Immature natural killer cell (primary cell): ENCODE measurements at regions not wholly inside any gene's neighbourhood (a gene's known extent, or its start where the extent isn't known, plus 50 kb on each side); places are given as distances from the start of the nearest gene placed in this dataset.

Experiments
- DNase-seq, 3 donors: peaks; one replicate each; pipeline ENCODE4 v3.0.0; 2022; ENCODE audit warnings: mixed read lengths in 1 of 3
- H3K27ac Mint-ChIP-seq, 6 donors: one replicate each; pipeline ENCODE4 v1.8.0; 2020; ENCODE audit warnings: mixed read lengths in 6 of 6, mild to moderate bottlenecking in 5 of 6, inconsistent platforms in 4 of 6, moderate library complexity in 3 of 6
- H3K27me3 Mint-ChIP-seq, 3 donors: one replicate each; pipeline ENCODE4 v1.8.0; 2020 to 2021; ENCODE audit warnings: low read depth in 3 of 3, mild to moderate bottlenecking in 3 of 3, mixed read lengths in 3 of 3, moderate library complexity in 3 of 3, inconsistent platforms in 1 of 3
- H3K36me3 Mint-ChIP-seq, 3 donors: one replicate each; pipeline ENCODE4 v1.8.0; 2020; ENCODE audit warnings: mixed read lengths in 3 of 3, inconsistent platforms in 2 of 3, mild to moderate bottlenecking in 2 of 3
- H3K4me1 Mint-ChIP-seq, 2 donors: one replicate each; pipeline ENCODE4 v1.8.0; 2020; ENCODE audit warnings: inconsistent platforms in 2 of 2, mild to moderate bottlenecking in 2 of 2, mixed read lengths in 2 of 2, moderate library complexity in 1 of 2
- H3K4me3 Mint-ChIP-seq, 5 donors: one replicate each; pipeline ENCODE4 v1.8.0; 2020; ENCODE audit warnings: mild to moderate bottlenecking in 5 of 5, mixed read lengths in 5 of 5, inconsistent platforms in 3 of 5, moderate library complexity in 3 of 5
- H3K9me3 Mint-ChIP-seq, 6 donors: one replicate each; pipeline ENCODE4 v1.8.0; 2020; ENCODE audit warnings: mild to moderate bottlenecking in 6 of 6, mixed read lengths in 6 of 6, inconsistent platforms in 4 of 6, moderate library complexity in 3 of 6

DNA sequence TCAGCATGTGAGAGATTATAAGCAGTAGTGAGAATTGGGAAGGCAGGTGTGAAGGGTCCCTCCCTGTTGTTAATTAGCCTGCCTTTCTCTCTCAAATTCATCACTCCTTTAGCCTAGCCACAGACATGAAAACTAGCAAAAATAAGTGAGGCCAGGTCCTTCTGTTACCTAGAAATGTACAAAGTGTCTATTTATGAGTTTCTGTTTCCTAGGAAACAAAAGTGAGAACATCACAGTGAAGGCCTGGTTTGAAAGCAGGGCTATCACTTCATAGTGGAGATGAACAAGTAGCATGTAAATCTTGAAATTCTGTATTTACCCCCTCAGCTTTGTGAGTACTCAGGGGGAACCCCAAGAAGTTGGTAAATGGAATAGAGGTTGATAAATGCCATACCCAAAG is 78.2 kb upstream of the UMPS start:
- peak overlapping the region; percentile 23 to 63 (median 54) for H3K4me3 Mint-ChIP-seq
- H3K9me3 Mint-ChIP-seq, result no peaks in the 10 kb centered on the region
- DNase-seq, result peak; percentile 50 to 75 (median 57)
- H3K36me3 Mint-ChIP-seq, result peaks cover 0 to 6% (median 0%) of the 10 kb centered on the region in 3 donors
- H3K27me3 Mint-ChIP-seq, result peaks cover 2 to 11% (median 7%) of the 10 kb centered on the region in 3 donors
- H3K27ac Mint-ChIP-seq, result peak overlapping the region; percentile 35 to 90 (median 84)
- H3K4me1 Mint-ChIP-seq, result peaks cover 48 to 65% of the 10 kb centered on the region in 2 donors

DNA sequence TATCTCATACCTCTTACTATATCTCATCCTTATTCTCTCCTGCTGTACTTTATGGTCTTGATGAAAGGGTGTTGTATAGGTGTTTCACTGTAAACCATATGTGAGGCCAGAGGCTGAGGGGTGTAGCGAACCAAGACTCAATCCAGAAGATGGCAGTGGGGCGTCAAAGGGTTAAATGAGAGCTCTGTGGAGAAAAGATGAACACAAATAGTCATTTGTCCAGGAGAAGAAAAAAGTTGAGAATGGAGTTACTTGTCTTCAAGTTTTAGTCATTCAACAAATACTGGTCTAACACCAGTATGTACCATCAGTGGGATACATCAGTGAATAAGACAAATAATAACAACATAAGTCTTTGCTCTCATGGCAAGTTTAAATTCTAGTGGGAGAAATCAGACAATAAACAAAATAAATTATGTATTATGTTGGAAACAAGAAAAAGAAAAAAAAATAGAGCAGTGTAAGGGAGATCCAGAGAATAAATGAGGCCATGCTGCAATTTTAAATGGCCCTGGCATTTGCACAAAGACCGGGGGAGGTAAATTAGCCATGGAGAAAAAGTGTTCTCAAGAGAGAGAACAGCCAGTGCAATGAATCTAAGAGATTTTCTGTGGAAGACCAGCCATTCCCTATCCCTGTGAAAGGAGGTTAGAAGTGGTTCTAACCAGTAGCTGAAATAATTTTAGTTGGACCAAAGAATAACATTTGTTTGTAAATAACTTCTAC is 77.0 kb upstream of the UMPS start:
- Mint-ChIP-seq H3K27ac (peak overlapping the region in 5 of 6 donors; percentile 63 to 89 (median 79)), H3K36me3 (no peaks in the 10 kb centered on the region), H3K4me1 (peaks cover 60 to 77% of the 10 kb centered on the region in 2 donors), H3K27me3 (peaks cover 5 to 7% (median 6%) of the 10 kb centered on the region in 3 donors), H3K4me3 (peak overlapping the region in 2 of 5 donors; percentile 3 to 7), H3K9me3 (no peaks in the 10 kb centered on the region)
- no peak for DNase-seq

DNA sequence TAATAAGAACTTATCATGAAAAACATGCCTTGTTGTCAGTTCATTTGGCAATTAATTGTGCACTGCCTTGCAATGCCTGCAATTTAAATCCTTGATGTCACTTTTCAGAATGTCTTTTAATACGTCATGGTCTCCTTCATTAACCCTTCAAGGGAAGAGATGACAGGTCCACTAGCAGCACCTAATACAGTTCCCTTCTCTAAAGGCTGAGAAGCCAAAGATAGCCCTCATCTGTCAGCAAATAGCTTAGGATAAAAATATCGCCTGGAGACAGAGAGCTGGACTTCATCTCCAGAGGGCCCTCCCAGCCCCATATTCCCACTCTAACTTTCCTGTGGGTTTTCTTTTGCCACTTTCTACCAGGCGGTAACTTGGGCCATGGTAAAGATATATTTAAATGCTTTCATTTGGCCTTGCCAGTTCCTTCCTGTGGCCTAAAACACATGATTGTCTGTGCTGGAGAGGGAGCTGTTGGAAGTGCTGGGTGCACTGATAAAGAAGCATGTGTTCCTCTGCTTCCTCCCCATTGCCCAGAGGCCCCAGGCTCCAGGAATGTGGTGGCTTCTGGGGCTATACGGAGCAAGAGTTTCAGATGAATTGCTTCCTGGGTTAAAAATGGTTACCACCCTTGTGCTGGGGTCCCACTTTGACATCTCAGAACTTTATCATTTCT is 76.3 kb upstream of the UMPS start:
- Mint-ChIP-seq H3K27ac (peak overlapping the region in 3 of 6 donors; percentile 31 to 89 (median 79)), H3K36me3 (no peaks in the 10 kb centered on the region), H3K4me1 (peaks cover 67 to 84% of the 10 kb centered on the region in 2 donors), H3K4me3 (no peak overlapping the region), H3K9me3 (no peaks in the 10 kb centered on the region), H3K27me3 (peaks cover 5 to 8% (median 6%) of the 10 kb centered on the region in 3 donors)
- no peak for DNase-seq

DNA sequence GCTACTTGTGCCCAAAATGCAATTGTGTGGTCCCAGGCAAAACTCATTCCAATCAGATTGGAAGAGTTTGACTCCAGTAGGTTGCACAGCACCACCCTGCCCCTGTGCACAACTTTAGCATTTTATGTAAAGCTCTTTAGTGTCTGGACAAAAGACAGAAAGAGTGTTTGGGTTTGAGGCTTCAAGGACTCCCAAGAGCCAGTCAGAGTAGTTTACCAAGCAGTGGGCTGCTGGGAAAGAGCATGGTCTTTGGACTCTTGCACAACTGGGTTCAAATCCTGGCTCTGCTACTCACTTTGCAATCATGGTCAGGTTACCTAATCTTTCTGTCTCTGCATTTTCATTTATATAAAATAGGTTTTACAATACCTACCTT is 75.8 kb upstream of the UMPS start:
- Mint-ChIP-seq H3K27ac (peak overlapping the region in 1 of 6 donors; percentile 62), H3K36me3 (no peaks in the 10 kb centered on the region), H3K4me1 (peaks cover 73 to 90% of the 10 kb centered on the region in 2 donors), H3K4me3 (no peak overlapping the region), H3K9me3 (no peaks in the 10 kb centered on the region), H3K27me3 (peaks cover 2 to 8% (median 6%) of the 10 kb centered on the region in 3 donors)
- no peak for DNase-seq

DNA sequence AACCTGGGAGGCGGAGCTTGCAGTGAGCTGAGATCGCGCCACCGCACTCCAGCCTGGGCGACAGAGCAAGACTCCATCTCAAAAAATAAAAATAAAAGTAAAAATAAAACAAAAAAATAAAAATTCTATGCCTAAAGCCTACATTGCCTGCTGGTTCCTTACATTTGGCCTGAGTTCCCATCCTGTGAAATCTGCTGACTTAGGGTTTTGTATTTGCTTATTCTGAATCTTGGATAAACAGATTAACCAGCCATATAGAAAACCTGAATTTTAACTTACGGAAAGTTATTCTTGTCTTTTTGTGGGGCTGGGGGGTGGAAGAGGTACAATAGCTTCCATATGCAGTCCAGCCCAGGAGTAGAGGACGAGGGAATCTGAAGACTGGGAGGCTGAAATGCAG is 73.7 kb upstream of the UMPS start:
- DNase-seq, result no peak
- Mint-ChIP-seq H3K36me3 (peaks cover 0 to 3% (median 0%) of the 10 kb centered on the region in 3 donors), H3K9me3 (no peaks in the 10 kb centered on the region), H3K4me3 (no peak overlapping the region), H3K27me3 (peaks cover 6 to 8% (median 7%) of the 10 kb centered on the region in 3 donors), H3K4me1 (peaks cover 63 to 72% of the 10 kb centered on the region in 2 donors), H3K27ac (peak overlapping the region in 1 of 6 donors; percentile 49)

DNA sequence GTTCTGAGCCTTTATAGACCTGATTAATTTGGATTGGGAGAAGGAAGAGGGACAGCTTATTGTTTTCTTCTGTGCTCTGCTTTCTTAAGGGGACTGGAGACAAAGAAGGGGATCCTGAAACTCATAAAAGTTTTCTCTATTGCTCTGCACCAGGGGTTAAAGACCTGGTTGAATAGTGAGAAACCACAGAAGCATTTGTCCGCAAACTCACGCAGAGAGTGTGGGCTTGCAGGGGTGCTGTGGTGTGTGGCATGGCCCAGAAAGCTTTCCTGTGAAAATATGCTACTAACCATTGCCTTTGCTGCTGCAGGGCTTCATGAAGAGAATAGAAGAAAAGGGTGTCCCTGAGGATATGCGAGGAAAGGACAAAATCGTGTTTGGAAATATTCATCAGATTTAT is 73.1 kb upstream of the UMPS start:
- peak; percentile 54 to 62 (median 60) for DNase-seq

DNA sequence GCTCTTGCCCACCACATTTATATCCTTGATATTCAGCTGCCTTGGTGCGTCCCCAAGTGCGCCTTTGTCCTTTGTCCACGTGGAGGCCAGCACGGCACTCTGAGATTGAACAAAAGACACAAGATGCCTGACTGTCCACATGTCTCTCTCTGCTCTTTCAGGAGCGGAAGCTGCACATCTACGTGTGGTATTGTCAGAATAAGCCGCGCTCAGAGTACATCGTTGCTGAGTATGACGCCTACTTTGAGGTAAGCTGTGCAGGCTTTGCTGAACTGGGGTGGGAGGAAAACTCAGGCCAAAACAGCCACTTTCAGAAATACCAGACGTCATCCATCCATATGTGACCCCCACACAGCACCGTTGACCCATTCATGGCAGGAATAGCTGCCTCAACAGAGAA is 72.0 kb upstream of the UMPS start:
- H3K27ac Mint-ChIP-seq, result peak overlapping the region; percentile 73 to 98 (median 95)
- H3K27me3 Mint-ChIP-seq, result peaks cover 5 to 12% (median 7%) of the 10 kb centered on the region in 3 donors
- peaks cover 0 to 3% (median 0%) of the 10 kb centered on the region in 3 donors for H3K36me3 Mint-ChIP-seq
- H3K4me3 Mint-ChIP-seq, result peak overlapping the region; percentile 64 to 84 (median 79)
- peaks cover 46 to 56% of the 10 kb centered on the region in 2 donors for H3K4me1 Mint-ChIP-seq
- H3K9me3 Mint-ChIP-seq, result no peaks in the 10 kb centered on the region
- peak in 2 of 3 donors; percentile 35 to 36 for DNase-seq

More for the DNA sequence above, 73.1 kb upstream of the UMPS start:
- H3K4me3 Mint-ChIP-seq, result peak overlapping the region; percentile 5 to 84 (median 64)
- H3K9me3 Mint-ChIP-seq, result no peaks in the 10 kb centered on the region
- H3K27me3 Mint-ChIP-seq, result peaks cover 5 to 10% (median 8%) of the 10 kb centered on the region in 3 donors
- H3K4me1 Mint-ChIP-seq, result peaks cover 57 to 66% of the 10 kb centered on the region in 2 donors
- peaks cover 0 to 3% (median 0%) of the 10 kb centered on the region in 3 donors for H3K36me3 Mint-ChIP-seq
- peak overlapping the region in 5 of 6 donors; percentile 14 to 98 (median 64) for H3K27ac Mint-ChIP-seq

DNA sequence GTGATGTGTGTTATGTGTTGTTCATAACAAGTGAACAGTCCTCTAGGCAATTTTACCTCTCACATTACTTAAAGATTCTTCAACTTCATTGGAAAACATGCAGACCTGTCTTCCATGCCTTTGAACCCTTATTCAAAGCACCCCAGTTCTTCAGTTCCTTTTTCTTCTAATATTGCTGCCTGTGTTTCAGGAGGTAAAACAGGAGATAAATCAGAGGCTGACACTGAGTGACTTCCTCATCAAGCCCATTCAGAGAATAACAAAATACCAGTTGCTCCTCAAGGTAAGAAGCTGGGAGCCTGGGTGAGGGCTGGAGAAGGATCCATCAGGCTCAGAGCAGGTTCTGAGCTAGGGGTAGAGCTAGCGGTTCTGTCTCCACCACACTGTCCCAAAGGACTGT is 71.1 kb upstream of the UMPS start:
- Mint-ChIP-seq H3K4me3 (no peak overlapping the region), H3K36me3 (peaks cover 0 to 3% (median 0%) of the 10 kb centered on the region in 3 donors), H3K27ac (peak overlapping the region in 4 of 6 donors; percentile 68 to 96 (median 84)), H3K9me3 (no peaks in the 10 kb centered on the region), H3K4me1 (peaks cover 42 to 47% of the 10 kb centered on the region in 2 donors), H3K27me3 (peaks cover 5 to 18% (median 9%) of the 10 kb centered on the region in 3 donors)
- no peak for DNase-seq

DNA sequence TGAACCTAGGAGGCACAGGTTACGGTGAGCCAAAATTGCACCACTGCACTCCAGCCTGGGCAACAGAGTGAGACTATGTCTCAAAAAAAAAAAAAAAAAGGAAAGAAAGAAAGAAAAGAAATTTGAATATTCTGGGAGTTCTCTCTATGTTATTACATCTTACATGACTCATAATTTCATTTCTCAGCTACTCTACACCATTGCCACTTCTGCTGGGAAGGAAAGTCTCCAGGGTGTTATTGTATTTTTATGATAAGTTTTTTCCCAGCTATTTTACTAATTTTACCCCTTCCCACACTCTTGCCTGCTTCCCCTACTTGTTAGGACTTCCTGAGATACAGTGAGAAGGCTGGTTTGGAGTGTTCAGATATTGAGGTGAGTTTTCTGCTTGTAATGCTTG is 69.7 kb upstream of the UMPS start:
- Mint-ChIP-seq H3K27ac (peak overlapping the region in 2 of 6 donors; percentile 13 to 61), H3K27me3 (peaks cover 5 to 18% (median 9%) of the 10 kb centered on the region in 3 donors), H3K9me3 (no peaks in the 10 kb centered on the region), H3K4me3 (no peak overlapping the region), H3K36me3 (peaks cover 0 to 3% (median 0%) of the 10 kb centered on the region in 3 donors), H3K4me1 (peaks cover 36 to 41% of the 10 kb centered on the region in 2 donors)
- DNase-seq, result no peak

DNA sequence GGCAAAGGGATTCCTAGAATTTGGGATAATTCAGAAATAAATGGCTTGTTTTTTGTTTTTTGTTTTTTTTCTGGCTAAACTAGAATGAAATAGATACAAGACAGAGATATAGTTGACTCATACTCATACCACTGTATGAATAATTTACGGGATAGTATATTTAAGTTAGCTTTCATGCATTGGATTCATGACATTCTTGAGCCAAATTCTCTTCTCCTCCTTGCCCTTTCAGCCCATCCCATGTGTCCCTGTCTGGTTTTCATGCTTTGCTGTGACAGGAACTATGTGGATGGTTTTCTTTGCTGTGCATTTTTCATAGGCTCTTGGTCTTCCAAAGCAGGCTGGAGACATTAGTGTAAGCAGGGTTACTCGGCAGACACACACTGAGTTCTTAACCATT is 66.6 kb upstream of the UMPS start:
- Mint-ChIP-seq H3K36me3 (peaks cover 0 to 3% (median 0%) of the 10 kb centered on the region in 3 donors), H3K9me3 (no peaks in the 10 kb centered on the region), H3K27me3 (peaks cover 2 to 16% (median 2%) of the 10 kb centered on the region in 3 donors), H3K4me3 (no peak overlapping the region), H3K27ac (peak overlapping the region in 1 of 6 donors; percentile 32), H3K4me1 (peaks cover 32 to 33% of the 10 kb centered on the region in 2 donors)
- DNase-seq, result no peak

DNA sequence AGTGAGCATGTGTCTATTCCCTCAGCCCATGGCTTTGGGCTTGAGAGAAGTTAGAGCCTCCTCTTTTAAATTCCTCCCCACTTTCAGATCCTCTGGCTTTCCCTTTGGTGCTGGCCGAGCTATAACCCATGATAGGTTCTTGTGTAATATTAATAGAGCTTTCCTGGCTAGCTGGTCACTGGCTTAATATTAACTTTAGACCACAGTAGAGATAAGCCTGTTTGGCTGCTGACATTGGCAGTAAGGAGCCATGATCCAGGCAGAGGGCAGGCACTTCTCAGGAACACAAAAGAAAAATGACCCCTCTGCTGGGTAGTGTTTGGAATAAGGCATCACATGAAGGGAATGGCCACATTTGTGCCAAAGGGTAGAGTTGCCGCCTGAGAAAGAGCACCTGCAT is 65.4 kb upstream of the UMPS start:
- Mint-ChIP-seq H3K27me3 (peaks cover 2 to 16% (median 2%) of the 10 kb centered on the region in 3 donors), H3K4me3 (no peak overlapping the region), H3K9me3 (no peaks in the 10 kb centered on the region), H3K27ac (no peak overlapping the region), H3K4me1 (peaks cover 23 to 31% of the 10 kb centered on the region in 2 donors), H3K36me3 (peaks cover 0 to 3% (median 0%) of the 10 kb centered on the region in 3 donors)
- DNase-seq, result no peak

DNA sequence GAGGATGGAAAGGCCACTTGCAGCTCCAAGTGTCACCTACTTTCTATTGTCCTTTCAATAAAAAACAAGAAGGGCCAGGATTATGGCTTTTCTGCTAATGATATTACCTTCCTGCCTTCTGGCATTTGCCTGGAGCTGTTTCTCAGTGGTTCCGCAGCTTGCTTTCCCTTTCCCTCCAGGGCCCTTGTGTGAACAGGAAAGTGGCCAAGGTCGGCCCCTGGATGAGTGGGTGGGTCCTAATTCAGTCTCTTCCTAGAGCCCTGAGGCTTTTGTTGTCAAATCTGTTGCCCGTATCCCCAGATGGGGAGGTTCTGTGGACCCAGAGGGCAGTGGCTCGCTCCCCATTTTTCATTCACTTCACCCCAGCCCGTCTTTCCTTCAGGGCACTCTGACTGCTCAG is 64.2 kb upstream of the UMPS start:
- Mint-ChIP-seq H3K4me1 (peaks cover 30 to 40% of the 10 kb centered on the region in 2 donors), H3K4me3 (no peak overlapping the region), H3K27ac (no peak overlapping the region), H3K36me3 (peaks cover 4 to 5% (median 4%) of the 10 kb centered on the region in 3 donors), H3K27me3 (peaks cover 2 to 18% (median 2%) of the 10 kb centered on the region in 3 donors), H3K9me3 (peaks cover 0 to 4% (median 3%) of the 10 kb centered on the region in 6 donors)
- DNase-seq, result no peak

DNA sequence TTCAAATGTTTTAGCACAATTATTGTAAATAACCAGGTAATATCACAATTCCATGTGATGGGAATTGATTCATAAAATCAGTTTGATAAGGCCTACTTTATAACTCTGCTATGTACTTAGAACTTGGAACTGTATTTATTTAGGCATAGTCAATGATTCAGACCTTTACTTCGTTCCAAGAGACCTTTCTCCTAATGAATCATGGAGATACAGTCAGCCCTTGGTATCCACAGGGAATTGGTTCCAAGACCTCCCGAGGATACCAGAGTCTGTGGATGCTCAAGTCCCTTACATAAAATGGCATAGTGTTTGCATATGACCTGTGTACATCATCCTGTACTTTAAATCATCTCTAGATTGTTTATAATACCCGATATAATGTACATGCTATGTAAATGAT is 60.8 kb upstream of the UMPS start:
- H3K36me3 Mint-ChIP-seq, result peaks cover 8 to 11% (median 9%) of the 10 kb centered on the region in 3 donors
- peaks cover 0 to 5% (median 5%) of the 10 kb centered on the region in 6 donors for H3K9me3 Mint-ChIP-seq
- no peak for DNase-seq
- peaks cover 0 to 5% (median 3%) of the 10 kb centered on the region in 3 donors for H3K27me3 Mint-ChIP-seq
- peaks cover 48 to 63% of the 10 kb centered on the region in 2 donors for H3K4me1 Mint-ChIP-seq
- H3K27ac Mint-ChIP-seq, result peak overlapping the region in 4 of 6 donors; percentile 5 to 96 (median 22)
- no peak overlapping the region for H3K4me3 Mint-ChIP-seq
